HG03378 (cell line): ENCODE measurements at regions not wholly inside any gene's neighbourhood (a gene's known extent, or its start where the extent isn't known, plus 50 kb on each side); places are given as distances from the start of the nearest gene placed in this dataset.

Source experiments
- ATAC-seq: cut with Tn5 transposase; IDR thresholded peaks from one replicate; pipeline ENCODE4 v1.9.1; 2021; ENCODE audit warnings: mild to moderate bottlenecking, moderate library complexity; ENCODE audit not compliant: unreplicated experiment

- ATAC-seq = no peak
Measured at GRCh38 chr10:117427356-117427755, 52.1 kb upstream of the PDZD8 start.

GRCh38 chr10:117425974-117426566 lies 50.8 kb upstream of the PDZD8 start:
- peak; percentile 85 for ATAC-seq

GRCh38 chr10:117424883-117425649 lies 49.8 kb upstream of the PDZD8 start:
- ATAC-seq = no peak
